H1 (cell line): ENCODE measurements at regions not wholly inside any gene's neighbourhood (a gene's known extent, or its start where the extent isn't known, plus 50 kb on each side); places are given as distances from the start of the nearest gene placed in this dataset.

Source experiments
- CTCF ChIA-PET: fragments of 300-600 bp; sonication (Branson Sonifier 250); formaldehyde crosslinking; loops from one replicate; lab custom pipeline; 2021; ENCODE audit not compliant: partially characterized antibody; lab: Charles Lee
- POLR2A ChIA-PET: fragments of 300-600 bp; sonication (Branson Sonifier 250); formaldehyde crosslinking; loops from one replicate; lab custom pipeline; 2021; ENCODE audit warnings: inconsistent platforms; ENCODE audit not compliant: partially characterized antibody; lab: Charles Lee
- DNase-seq, 2 experiments: peaks; one replicate each; pipeline versions ENCODE4 v3.0.0 to v3.0.0-alpha.2; 2010 to 2022; ENCODE audit warnings: low spot score in 2 of 2, low read depth in 1 of 2, mixed read lengths in 1 of 2
- FAIRE-seq: peaks from 2 replicates; lab custom pipeline; 2011; peaks lifted over from hg19 to GRCh38; lab: Jason Lieb, UNC
- H2AFZ ChIP-seq: 2 replicates; pipeline ENCODE4 v1.8.1; 2012; ENCODE audit warnings: low read length, inconsistent platforms
- H2AK5ac ChIP-seq: 2 replicates; pipeline ENCODE4 v1.6.1; 2013; ENCODE audit warnings: low read depth, low read length
- H2BK120ac ChIP-seq: replicated peaks from 2 replicates; pipeline ENCODE3; 2013; ENCODE audit warnings: low read depth, low read length, inconsistent platforms
- H2BK12ac ChIP-seq: 2 replicates; pipeline ENCODE4 v1.6.1; 2013; ENCODE audit warnings: low read depth, low read length
- H2BK15ac ChIP-seq: 2 replicates; pipeline ENCODE4 v1.6.1; 2013; ENCODE audit warnings: low read length
- H2BK20ac ChIP-seq: 2 replicates; pipeline ENCODE4 v1.6.1; 2013; ENCODE audit warnings: low read length
- H2BK5ac ChIP-seq: 2 replicates; pipeline ENCODE4 v1.6.1; 2013; ENCODE audit warnings: low read depth, low read length
- H3K14ac ChIP-seq: 2 replicates; pipeline ENCODE4 v1.6.1; 2013; ENCODE audit warnings: inconsistent platforms; ENCODE audit not compliant: insufficient read length
- H3K18ac ChIP-seq: 2 replicates; pipeline ENCODE4 v1.6.1; 2013; ENCODE audit warnings: low read length; ENCODE audit errors: extremely low read depth
- H3K23ac ChIP-seq: 2 replicates; pipeline ENCODE4 v1.6.1; 2013; ENCODE audit warnings: inconsistent platforms; ENCODE audit not compliant: insufficient read length
- H3K23me2 ChIP-seq: 2 replicates; pipeline ENCODE4 v1.6.1; 2013; ENCODE audit warnings: low read depth, low read length
- H3K27ac ChIP-seq: 2 replicates; pipeline ENCODE4 v1.6.1; 2011; ENCODE audit warnings: low read depth, low read length, inconsistent platforms
- H3K27me3 ChIP-seq, 4 experiments: replicated peaks in 1 of 4; 1 replicate in 1 of 4; 2 replicates in 3 of 4; pipeline versions ENCODE4 v1.6.1 to v1.8.1; 2011 to 2013; ENCODE audit warnings: low read length in 3 of 4, mild to moderate bottlenecking in 3 of 4, inconsistent platforms in 2 of 4, mixed read lengths in 2 of 4, moderate library complexity in 1 of 4; ENCODE audit not compliant: control insufficient read depth in 3 of 4, insufficient read depth in 3 of 4; ENCODE audit errors: extremely low read depth in 1 of 4
- H3K36me3 ChIP-seq, 4 experiments: 2 replicates each; pipeline versions ENCODE4 v1.6.1 to v1.8.1; 2011 to 2013; ENCODE audit warnings: mild to moderate bottlenecking in 4 of 4, low read length in 3 of 4, moderate library complexity in 2 of 4, control low read depth in 1 of 4, inconsistent platforms in 1 of 4; ENCODE audit not compliant: insufficient read depth in 4 of 4, control insufficient read depth in 2 of 4
- H3K4ac ChIP-seq: replicated peaks from 2 replicates; pipeline ENCODE3; 2013; ENCODE audit warnings: low read length, low read depth, mixed read lengths, inconsistent platforms; ENCODE audit not compliant: insufficient read length
- H3K4me1 ChIP-seq, 4 experiments: replicated peaks in 1 of 4; 1 replicate in 1 of 4; 2 replicates in 3 of 4; pipeline versions ENCODE4 v1.6.1 to v1.8.1; 2011 to 2013; ENCODE audit warnings: low read length in 3 of 4, inconsistent platforms in 2 of 4, mixed read lengths in 1 of 4; ENCODE audit not compliant: insufficient read depth in 4 of 4, control insufficient read depth in 3 of 4
- H3K4me2 ChIP-seq, 2 experiments: 2 replicates each; pipeline versions ENCODE4 v1.6.1 to v1.8.1; 2011 to 2013; ENCODE audit warnings: low read depth in 2 of 2, low read length in 2 of 2, control low read depth in 1 of 2, inconsistent platforms in 1 of 2, mild to moderate bottlenecking in 1 of 2; ENCODE audit not compliant: insufficient read depth in 1 of 2
- H3K4me3 ChIP-seq, 4 experiments: fragments of 200-600, 300-600 bp in 1 of 4; sonication (generic), shearing (Covaris generic), sonication (Bioruptor Twin) in 1 of 4; 2 replicates each; pipeline versions ENCODE4 v1.5.1 to v1.8.1; 2011 to 2016; ENCODE audit warnings: low read length in 4 of 4, low read depth in 3 of 4, control low read depth in 2 of 4, inconsistent platforms in 2 of 4, mild to moderate bottlenecking in 2 of 4, mixed read lengths in 1 of 4, moderate library complexity in 1 of 4; ENCODE audit not compliant: insufficient read depth in 2 of 4; ENCODE audit errors: extremely low read depth in 1 of 4
- H3K56ac ChIP-seq: replicated peaks from 2 replicates; pipeline ENCODE3; 2013; ENCODE audit warnings: low read depth, mild to moderate bottlenecking, mixed read lengths, low read length, inconsistent platforms; ENCODE audit not compliant: insufficient read length
- H3K79me1 ChIP-seq: 2 replicates; pipeline ENCODE4 v1.6.1; 2013; ENCODE audit warnings: low read depth, low read length, control low read depth
- H3K79me2 ChIP-seq, 2 experiments: 2 replicates each; pipeline versions ENCODE4 v1.6.1 to v1.8.1; 2012 to 2013; ENCODE audit warnings: low read length in 2 of 2, mild to moderate bottlenecking in 2 of 2, inconsistent platforms in 1 of 2; ENCODE audit not compliant: insufficient read depth in 2 of 2, control insufficient read depth in 1 of 2
- H3K9ac ChIP-seq, 4 experiments: replicated peaks in 1 of 4; 1 replicate in 1 of 4; 2 replicates in 3 of 4; pipeline versions ENCODE4 v1.6.1 to v1.8.1; 2011 to 2013; ENCODE audit warnings: low read depth in 3 of 4, low read length in 3 of 4, control low read depth in 2 of 4, mild to moderate bottlenecking in 2 of 4, moderate library complexity in 2 of 4, inconsistent platforms in 1 of 4; ENCODE audit errors: extremely low read depth in 1 of 4
- H3K9me3 ChIP-seq, 2 experiments: 2 replicates each; pipeline versions ENCODE4 v1.6.1 to v1.8.1; 2012 to 2013; ENCODE audit warnings: mild to moderate bottlenecking in 2 of 2, moderate library complexity in 2 of 2, control low read depth in 1 of 2, inconsistent platforms in 1 of 2, low read depth in 1 of 2, low read length in 1 of 2, mixed read lengths in 1 of 2; ENCODE audit not compliant: insufficient read depth in 2 of 2
- H4K20me1 ChIP-seq, 2 experiments: replicated peaks in 1 of 2; 2 replicates each; pipeline versions ENCODE3 to v1.8.1; 2011 to 2013; ENCODE audit warnings: inconsistent platforms in 2 of 2, low read length in 2 of 2, mild to moderate bottlenecking in 1 of 2; ENCODE audit not compliant: insufficient read depth in 2 of 2, control insufficient read depth in 1 of 2
- H4K5ac ChIP-seq: 2 replicates; pipeline ENCODE4 v1.6.1; 2013; ENCODE audit warnings: low read length, low read depth, mixed read lengths, inconsistent platforms; ENCODE audit not compliant: insufficient read length
- H4K8ac ChIP-seq: 2 replicates; pipeline ENCODE4 v1.8.0; 2013; ENCODE audit warnings: mild to moderate bottlenecking, moderate library complexity, low read length, inconsistent platforms; ENCODE audit not compliant: insufficient read depth; ENCODE audit errors: extremely low read depth
- H4K91ac ChIP-seq: replicated peaks from 2 replicates; pipeline ENCODE3; 2013; ENCODE audit warnings: low read length, mixed read lengths, inconsistent platforms; ENCODE audit not compliant: insufficient read length
- CBX8 ChIP-seq: fragments of 300-800, 300-1000 bp; sonication (generic); IDR thresholded peaks from 2 replicates; pipeline ENCODE4 v1.7.1; 2016; ENCODE audit warnings: low read depth, low read length, borderline replicate concordance
- CHD2 ChIP-seq: IDR thresholded peaks from 2 replicates; pipeline ENCODE4 v1.6.1; 2012; ENCODE audit warnings: low read length, improper control_type of control experiment
- FOSL1 ChIP-seq: IDR thresholded peaks from 2 replicates; pipeline ENCODE4 v1.6.1; 2011; ENCODE audit warnings: mild to moderate bottlenecking, low read depth, low read length, moderate library complexity; ENCODE audit not compliant: insufficient read depth
- JUND ChIP-seq: IDR thresholded peaks from 2 replicates; pipeline ENCODE4 v1.6.1; 2011; ENCODE audit warnings: mild to moderate bottlenecking, improper control_type of control experiment, low read length
- KDM4A ChIP-seq: IDR thresholded peaks from one replicate; pipeline ENCODE4 v1.7.1; 2012; ENCODE audit warnings: low read depth, mild to moderate bottlenecking, moderate library complexity, low read length, inconsistent platforms; ENCODE audit not compliant: severe bottlenecking
- NRF1 ChIP-seq: IDR thresholded peaks from 2 replicates; pipeline ENCODE4 v1.6.1; 2011; ENCODE audit warnings: mild to moderate bottlenecking, low read depth, low read length, improper control_type of control experiment
- POU5F1 ChIP-seq: IDR thresholded peaks from 2 replicates; pipeline ENCODE4 v1.6.1; 2011; ENCODE audit warnings: low read depth, mild to moderate bottlenecking, low read length, moderate library complexity
- SUZ12 ChIP-seq: fragments of 200-600 bp; sonication (generic); IDR thresholded peaks from 2 replicates; pipeline ENCODE4 v1.6.1; 2012; ENCODE audit warnings: mild to moderate bottlenecking, inconsistent platforms, low read length, moderate library complexity, mixed read lengths
- TBP ChIP-seq: IDR thresholded peaks from 2 replicates; pipeline ENCODE4 v1.6.1; 2011; ENCODE audit warnings: low read depth, low read length, improper control_type of control experiment
- WGBS, 2 experiments: shearing (Covaris generic) in 1 of 2; methylation state at CpG; one replicate each; pipeline versions ENCODE4 v1.1.6 to v1.1.7; 2013 to 2015; ENCODE audit warnings: low lambda C conversion rate in 2 of 2, mixed read lengths in 2 of 2, inconsistent platforms in 1 of 2, low coverage in 1 of 2, missing lambda C conversion rate in 1 of 2; ENCODE audit not compliant: insufficient replicate concordance in 2 of 2, insufficient coverage in 1 of 2, insufficient read length in 1 of 2; ENCODE audit errors: extremely low coverage in 1 of 2, missing lambda C conversion rate in 1 of 2; 5-methylcytosine and 5-hydroxymethylcytosine counted together
- TF ChIP-seq, protein P1 (sequence below): IDR thresholded peaks from 2 replicates; pipeline ENCODE4 v1.6.1; 2012; ENCODE audit warnings: inconsistent platforms
- TF ChIP-seq, protein P2 (sequence below): IDR thresholded peaks from 2 replicates; pipeline ENCODE4 v1.6.1; 2011; ENCODE audit warnings: low read length, improper control_type of control experiment

DNA sequence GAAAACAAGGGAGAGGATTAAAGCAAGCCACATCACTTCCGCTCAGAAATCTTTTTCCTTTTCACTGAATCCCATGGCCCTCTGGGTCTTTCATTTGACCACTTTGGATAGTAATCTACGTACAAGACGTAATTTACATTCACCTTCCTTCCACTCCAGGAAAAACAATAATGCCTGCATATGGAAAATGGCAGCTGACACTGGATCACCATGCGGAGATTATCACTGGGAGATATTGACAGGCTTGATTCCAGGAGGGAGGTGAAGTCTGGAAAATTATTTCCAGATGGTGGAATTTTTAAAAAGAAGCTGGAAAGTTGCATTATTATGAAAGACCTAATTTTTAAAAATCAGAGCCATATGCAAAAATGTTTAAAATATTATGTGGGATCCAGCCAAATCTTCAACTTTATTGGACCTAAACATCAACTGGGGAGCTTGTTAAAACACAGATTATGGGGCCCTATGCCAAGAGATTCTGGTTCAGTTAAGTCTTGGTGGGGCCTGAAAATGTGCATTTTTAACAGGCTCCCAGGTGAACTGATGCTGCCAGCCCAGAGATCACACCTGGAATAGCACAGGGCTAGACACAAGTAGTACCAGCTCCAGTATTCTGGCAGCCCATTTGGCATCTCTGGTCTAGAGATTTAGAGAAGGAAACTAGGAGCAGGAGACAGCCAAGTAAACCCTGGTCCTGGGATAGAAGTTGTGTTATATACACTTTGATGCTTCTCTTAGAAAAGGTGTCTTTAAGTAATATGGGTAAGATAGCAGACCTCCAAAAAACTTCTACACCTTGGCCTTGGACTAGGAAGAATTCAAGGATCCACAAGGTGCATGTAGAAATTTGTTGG, 290.3 kb upstream of the LDB2 start:
- Histone ChIP-seq H2AK5ac (no peak overlapping the region), H2AFZ (peak overlapping the region; percentile 46; the same call in 1 of the 2 replicates), H2BK15ac (no peak overlapping the region), H4K20me1 (no peaks in the 10 kb centered on the region), H3K56ac (no peak overlapping the region), H4K5ac (no peak overlapping the region), H3K27ac (no peak overlapping the region), H3K27me3 (no peaks in the 10 kb centered on the region), H2BK5ac (no peak overlapping the region), H3K79me2 (no peaks in the 10 kb centered on the region), H3K79me1 (no peaks in the 10 kb centered on the region), H3K4ac (no peak overlapping the region), H4K91ac (no peak overlapping the region), H3K4me3 (no peak overlapping the region), H3K9me3 (0 out of 4 replicates have a peak, but pooled peaks cover 0 to 6% of the 10 kb centered on the region in 2 experiments), H3K14ac (no peak overlapping the region), H3K4me2 (no peak overlapping the region), H2BK20ac (no peak overlapping the region), H3K36me3 (no peaks in the 10 kb centered on the region), H3K23ac (no peak overlapping the region), H4K8ac (no peak overlapping the region), H3K9ac (no peak overlapping the region), H2BK120ac (no peak overlapping the region), H3K18ac (no peak overlapping the region), H3K4me1 (peaks cover 2 to 6% (median 4%) of the 10 kb centered on the region in 4 experiments; a peak in 5 of 7 replicates), H3K23me2 (no peaks in the 10 kb centered on the region; the same call in 1 of the 2 replicates), H2BK12ac (no peak overlapping the region)
- POLR2A ChIA-PET = no interaction called here
- FAIRE-seq (no peak), DNase-seq (no peak)
- 89% methylated on average over 4 of the region's 4 CpGs; no CpG with 5 or more reads in 1 of the 2 experiments for WGBS, 2 experiments
- CTCF ChIA-PET = interaction anchor here (0.6 to 1.0 kb wide), 2 partner anchors 18 to 544 kb away, joined by 3 to 4 read pairs; no protein-coding TSS in a partner anchor
- TF ChIP-seq FOSL1 = no peak
- TF ChIP-seq, protein P1, sequence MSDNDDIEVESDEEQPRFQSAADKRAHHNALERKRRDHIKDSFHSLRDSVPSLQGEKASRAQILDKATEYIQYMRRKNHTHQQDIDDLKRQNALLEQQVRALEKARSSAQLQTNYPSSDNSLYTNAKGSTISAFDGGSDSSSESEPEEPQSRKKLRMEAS = no peak
- TF ChIP-seq KDM4A = no peak
- TF ChIP-seq JUND = no peak
- TF ChIP-seq NRF1 = no peak
- TF ChIP-seq, protein P2, sequence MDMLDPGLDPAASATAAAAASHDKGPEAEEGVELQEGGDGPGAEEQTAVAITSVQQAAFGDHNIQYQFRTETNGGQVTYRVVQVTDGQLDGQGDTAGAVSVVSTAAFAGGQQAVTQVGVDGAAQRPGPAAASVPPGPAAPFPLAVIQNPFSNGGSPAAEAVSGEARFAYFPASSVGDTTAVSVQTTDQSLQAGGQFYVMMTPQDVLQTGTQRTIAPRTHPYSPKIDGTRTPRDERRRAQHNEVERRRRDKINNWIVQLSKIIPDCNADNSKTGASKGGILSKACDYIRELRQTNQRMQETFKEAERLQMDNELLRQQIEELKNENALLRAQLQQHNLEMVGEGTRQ = no peak
- no peak for TF ChIP-seq TBP
- TF ChIP-seq SUZ12 = no peak
- TF ChIP-seq CBX8 = no peak
- no peak for TF ChIP-seq CHD2
- TF ChIP-seq POU5F1 = no peak
